ENCODE measurements at regions not wholly inside any gene's neighbourhood (a gene's known extent, or its start where the extent isn't known, plus 50 kb on each side); places are given as distances from the start of the nearest gene placed in this dataset.

DNA sequence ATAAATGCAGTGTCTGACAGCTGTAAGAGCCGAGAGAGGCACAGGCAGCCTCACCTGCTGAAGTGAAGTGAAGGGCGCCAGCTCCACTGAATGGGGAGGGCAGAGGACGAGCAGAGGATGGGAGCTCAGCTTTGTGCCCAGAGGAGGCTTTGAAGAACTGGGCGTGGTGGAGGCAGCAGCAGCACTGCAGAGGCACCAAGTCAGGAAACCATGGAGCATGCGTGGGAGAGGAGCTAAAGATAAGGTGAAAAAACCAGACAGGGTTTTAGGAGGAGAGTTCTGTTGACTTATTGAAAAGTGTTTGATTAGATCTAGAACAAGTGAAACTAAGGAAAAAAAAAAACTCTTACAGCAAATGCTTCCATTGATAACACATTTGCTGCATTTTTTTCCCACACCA lies 216.4 kb downstream of the CXCL12 start:
- H3K27me3 ChIP-seq (ENCODE audit: control insufficient read depth in 3 of 3, insufficient read depth in 3 of 3, low read depth in 1 of 3, low read length in 3 of 3), result no peaks in the 10 kb centered on the region
- no peak overlapping the region for H3K9ac ChIP-seq (ENCODE audit: low read depth, low read length, poor library complexity)
- no peak overlapping the region for H3K23ac ChIP-seq (ENCODE audit: low read depth, low read length, poor library complexity)
- no peak overlapping the region for H3K4me2 ChIP-seq (ENCODE audit: insufficient read depth, low read length, poor library complexity, severe bottlenecking)
- H2AFZ ChIP-seq (ENCODE audit: low read length), result no peak overlapping the region
- H2BK120ac ChIP-seq (ENCODE audit: low read depth, low read length), result no peak overlapping the region
- H3K36me3 ChIP-seq (replicated peaks in 1 of 2; ENCODE audit: control insufficient read depth in 2 of 2, insufficient read depth in 2 of 2, low read length in 2 of 2), result no peaks in the 10 kb centered on the region
- no peak for DNase-seq (ENCODE audit: low spot score)
- H3K4ac ChIP-seq (ENCODE audit: low read length), result no peak overlapping the region
- no peak overlapping the region for H3K14ac ChIP-seq (ENCODE audit: low read length)
- H4K8ac ChIP-seq (ENCODE audit: low read depth, low read length), result no peak overlapping the region
- H3K9me3 ChIP-seq (replicated peaks in 1 of 2; ENCODE audit: control insufficient read depth in 2 of 2, insufficient read depth in 1 of 2, low read depth in 1 of 2, low read length in 2 of 2), result no peaks in the 10 kb centered on the region
- no peaks in the 10 kb centered on the region for H3K79me1 ChIP-seq (ENCODE audit: low read depth, low read length)
- H3K4me3 ChIP-seq (ENCODE audit: low read length in 2 of 2), result no peak overlapping the region
- no peak overlapping the region for H2AK5ac ChIP-seq (ENCODE audit: low read depth, low read length)
- peak overlapping the region; percentile 32 for H3K18ac ChIP-seq (ENCODE audit: low read length)
- no CpG with 5 or more reads among the region's 5 CpGs for WGBS, 2 donors (ENCODE audit: extremely low coverage in 2 of 2, insufficient read length in 2 of 2, insufficient replicate concordance in 1 of 2)
- peaks cover 0 to 5% of the 10 kb centered on the region in 2 donors for H3K4me1 ChIP-seq (ENCODE audit: control insufficient read depth in 2 of 2, insufficient read depth in 1 of 2, low read depth in 1 of 2, low read length in 2 of 2)
- H4K91ac ChIP-seq (ENCODE audit: low read depth, low read length, poor library complexity), result no peak overlapping the region
- no peak overlapping the region for H2BK15ac ChIP-seq (ENCODE audit: low read length)
- H2BK12ac ChIP-seq (ENCODE audit: low read length), result no peak overlapping the region
- no peak overlapping the region for H2BK5ac ChIP-seq (ENCODE audit: low read length)
- H3K27ac ChIP-seq (replicated peaks; ENCODE audit: low read length), result no peak overlapping the region

DNA sequence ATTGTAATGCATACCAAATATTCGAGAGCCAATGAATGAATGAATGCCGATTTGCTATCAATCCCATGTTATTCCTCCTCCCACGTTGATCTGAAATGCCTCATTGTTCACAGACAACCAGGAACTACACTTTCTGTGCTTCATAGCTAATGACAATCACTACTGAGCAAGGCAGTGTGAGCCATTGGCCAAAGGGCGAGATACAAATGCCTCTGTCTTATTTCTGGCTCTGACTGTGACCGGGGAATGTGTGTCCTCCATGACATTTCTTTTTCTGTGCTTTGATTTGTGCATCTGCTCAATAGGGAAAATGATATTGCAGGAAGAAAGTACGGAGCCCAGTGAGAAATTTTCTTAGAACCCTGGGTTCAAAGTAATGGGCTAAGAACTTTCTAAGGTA lies 217.1 kb downstream of the CXCL12 start:
- Histone ChIP-seq H2BK5ac (ENCODE audit: low read length) (no peak overlapping the region), H3K9me3 (replicated peaks in 1 of 2; ENCODE audit: control insufficient read depth in 2 of 2, insufficient read depth in 1 of 2, low read depth in 1 of 2, low read length in 2 of 2) (no peaks in the 10 kb centered on the region), H2AK5ac (ENCODE audit: low read depth, low read length) (no peak overlapping the region), H2AFZ (ENCODE audit: low read length) (no peak overlapping the region), H4K8ac (ENCODE audit: low read depth, low read length) (no peak overlapping the region), H3K4me1 (ENCODE audit: control insufficient read depth in 2 of 2, insufficient read depth in 1 of 2, low read depth in 1 of 2, low read length in 2 of 2) (peaks cover 0 to 5% of the 10 kb centered on the region in 2 donors), H4K91ac (ENCODE audit: low read depth, low read length, poor library complexity) (no peak overlapping the region), H2BK12ac (ENCODE audit: low read length) (no peak overlapping the region), H3K27ac (replicated peaks; ENCODE audit: low read length) (no peak overlapping the region), H3K36me3 (replicated peaks in 1 of 2; ENCODE audit: control insufficient read depth in 2 of 2, insufficient read depth in 2 of 2, low read length in 2 of 2) (no peaks in the 10 kb centered on the region), H3K4ac (ENCODE audit: low read length) (no peak overlapping the region), H3K27me3 (ENCODE audit: control insufficient read depth in 3 of 3, insufficient read depth in 3 of 3, low read depth in 1 of 3, low read length in 3 of 3) (no peaks in the 10 kb centered on the region), H3K79me1 (ENCODE audit: low read depth, low read length) (no peaks in the 10 kb centered on the region), H2BK15ac (ENCODE audit: low read length) (no peak overlapping the region), H3K9ac (ENCODE audit: low read depth, low read length, poor library complexity) (no peak overlapping the region), H3K14ac (ENCODE audit: low read length) (no peak overlapping the region), H2BK120ac (ENCODE audit: low read depth, low read length) (no peak overlapping the region), H3K23ac (ENCODE audit: low read depth, low read length, poor library complexity) (no peak overlapping the region), H3K4me3 (ENCODE audit: low read length in 2 of 2) (no peak overlapping the region), H3K18ac (ENCODE audit: low read length) (no peak overlapping the region), H3K4me2 (ENCODE audit: insufficient read depth, low read length, poor library complexity, severe bottlenecking) (no peak overlapping the region)
- DNase-seq (ENCODE audit: low spot score), result no peak
- WGBS, 2 donors (ENCODE audit: extremely low coverage in 2 of 2, insufficient read length in 2 of 2, insufficient replicate concordance in 1 of 2), result no CpG with 5 or more reads among the region's 6 CpGs

DNA sequence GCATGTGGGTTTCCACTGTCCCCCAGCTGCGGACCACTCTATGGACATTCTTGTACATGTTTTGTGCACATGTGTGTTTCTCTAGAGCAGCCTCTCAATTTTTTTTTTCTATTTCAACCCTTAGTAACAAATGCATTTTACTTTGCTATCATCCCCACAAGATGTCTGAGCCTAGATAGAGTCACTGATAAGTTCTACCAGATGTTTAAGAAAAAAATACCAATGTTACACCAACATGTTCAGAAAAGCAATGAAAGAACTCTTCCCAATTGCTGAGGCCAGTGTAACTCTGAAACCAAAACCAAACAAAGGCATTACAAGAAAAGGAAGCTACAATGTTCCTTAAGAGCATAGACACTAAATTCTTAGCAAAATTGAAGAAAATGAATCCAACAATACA lies 218.5 kb downstream of the CXCL12 start:
- H3K18ac ChIP-seq (ENCODE audit: low read length), result no peak overlapping the region
- H3K4me2 ChIP-seq (ENCODE audit: insufficient read depth, low read length, poor library complexity, severe bottlenecking), result no peak overlapping the region
- H2AK5ac ChIP-seq (ENCODE audit: low read depth, low read length), result no peak overlapping the region
- H4K91ac ChIP-seq (ENCODE audit: low read depth, low read length, poor library complexity), result no peak overlapping the region
- H3K4me3 ChIP-seq (ENCODE audit: low read length in 2 of 2), result no peak overlapping the region
- no peak overlapping the region for H2BK120ac ChIP-seq (ENCODE audit: low read depth, low read length)
- H3K14ac ChIP-seq (ENCODE audit: low read length), result no peak overlapping the region
- no peak overlapping the region for H2AFZ ChIP-seq (ENCODE audit: low read length)
- no peak for DNase-seq (ENCODE audit: low spot score)
- H3K9me3 ChIP-seq (replicated peaks in 1 of 2; ENCODE audit: control insufficient read depth in 2 of 2, insufficient read depth in 1 of 2, low read depth in 1 of 2, low read length in 2 of 2), result no peaks in the 10 kb centered on the region
- WGBS, 2 donors (ENCODE audit: extremely low coverage in 2 of 2, insufficient read length in 2 of 2, insufficient replicate concordance in 1 of 2), result no CpG with 5 or more reads among the region's 1 CpG
- no peaks in the 10 kb centered on the region for H3K79me1 ChIP-seq (ENCODE audit: low read depth, low read length)
- H4K8ac ChIP-seq (ENCODE audit: low read depth, low read length), result no peak overlapping the region
- H3K4me1 ChIP-seq (ENCODE audit: control insufficient read depth in 2 of 2, insufficient read depth in 1 of 2, low read depth in 1 of 2, low read length in 2 of 2), result peaks cover 0 to 3% of the 10 kb centered on the region in 2 donors
- no peak overlapping the region for H3K4ac ChIP-seq (ENCODE audit: low read length)
- no peak overlapping the region for H2BK15ac ChIP-seq (ENCODE audit: low read length)
- H3K36me3 ChIP-seq (replicated peaks in 1 of 2; ENCODE audit: control insufficient read depth in 2 of 2, insufficient read depth in 2 of 2, low read length in 2 of 2), result no peaks in the 10 kb centered on the region
- H2BK12ac ChIP-seq (ENCODE audit: low read length), result no peak overlapping the region
- H3K9ac ChIP-seq (ENCODE audit: low read depth, low read length, poor library complexity), result no peak overlapping the region
- H3K27me3 ChIP-seq (ENCODE audit: control insufficient read depth in 3 of 3, insufficient read depth in 3 of 3, low read depth in 1 of 3, low read length in 3 of 3), result no peaks in the 10 kb centered on the region
- H2BK5ac ChIP-seq (ENCODE audit: low read length), result no peak overlapping the region
- no peak overlapping the region for H3K27ac ChIP-seq (replicated peaks; ENCODE audit: low read length)
- no peak overlapping the region for H3K23ac ChIP-seq (ENCODE audit: low read depth, low read length, poor library complexity)

DNA sequence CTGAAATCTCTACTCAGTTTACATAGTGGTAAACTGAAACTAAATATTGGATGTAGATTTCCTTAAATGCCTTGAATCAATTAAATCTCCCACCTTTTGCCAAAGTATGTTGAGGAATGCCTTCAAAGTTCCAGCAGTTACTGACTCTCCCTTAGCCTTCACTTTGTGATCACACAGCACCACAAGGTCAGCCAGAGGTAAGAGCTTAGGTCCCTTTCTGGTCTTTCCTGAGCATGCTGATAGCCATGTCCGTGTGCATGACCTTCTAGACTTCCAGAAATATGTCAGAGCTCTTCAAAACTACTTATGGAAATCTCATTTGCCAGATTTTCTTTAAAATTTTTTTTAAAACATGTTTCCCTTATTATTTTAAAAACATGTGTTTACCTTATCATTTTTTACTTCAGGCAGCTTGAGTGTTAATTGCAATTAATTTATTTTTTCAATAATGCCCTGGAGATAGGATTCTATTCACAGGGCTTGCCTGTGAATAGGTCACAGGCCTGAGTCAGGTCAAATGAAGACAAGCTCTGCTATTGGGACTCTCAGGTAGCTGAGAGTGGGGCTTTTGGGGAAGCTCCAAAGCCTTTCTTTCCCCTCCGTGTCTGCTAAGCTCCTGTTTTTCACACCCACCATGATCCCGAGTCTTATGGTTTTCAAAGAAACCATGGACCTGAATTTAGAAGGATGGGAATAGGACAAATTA lies 220.5 kb downstream of the CXCL12 start:
- Histone ChIP-seq H3K79me1 (ENCODE audit: low read depth, low read length) (no peaks in the 10 kb centered on the region), H2BK12ac (ENCODE audit: low read length) (no peak overlapping the region), H3K27ac (replicated peaks; ENCODE audit: low read length) (no peak overlapping the region), H3K14ac (ENCODE audit: low read length) (no peak overlapping the region), H3K18ac (ENCODE audit: low read length) (no peak overlapping the region), H2BK15ac (ENCODE audit: low read length) (no peak overlapping the region), H3K9ac (ENCODE audit: low read depth, low read length, poor library complexity) (no peak overlapping the region), H3K27me3 (ENCODE audit: control insufficient read depth in 3 of 3, insufficient read depth in 3 of 3, low read depth in 1 of 3, low read length in 3 of 3) (no peaks in the 10 kb centered on the region), H2BK120ac (ENCODE audit: low read depth, low read length) (no peak overlapping the region), H3K9me3 (replicated peaks in 1 of 2; ENCODE audit: control insufficient read depth in 2 of 2, insufficient read depth in 1 of 2, low read depth in 1 of 2, low read length in 2 of 2) (no peaks in the 10 kb centered on the region), H2AFZ (ENCODE audit: low read length) (no peak overlapping the region), H3K4me3 (ENCODE audit: low read length in 2 of 2) (no peak overlapping the region), H4K91ac (ENCODE audit: low read depth, low read length, poor library complexity) (no peak overlapping the region), H3K4ac (ENCODE audit: low read length) (no peak overlapping the region), H2BK5ac (ENCODE audit: low read length) (no peak overlapping the region), H3K23ac (ENCODE audit: low read depth, low read length, poor library complexity) (no peak overlapping the region), H2AK5ac (ENCODE audit: low read depth, low read length) (no peak overlapping the region), H3K36me3 (replicated peaks in 1 of 2; ENCODE audit: control insufficient read depth in 2 of 2, insufficient read depth in 2 of 2, low read length in 2 of 2) (no peaks in the 10 kb centered on the region), H3K4me2 (ENCODE audit: insufficient read depth, low read length, poor library complexity, severe bottlenecking) (no peak overlapping the region), H3K4me1 (ENCODE audit: control insufficient read depth in 2 of 2, insufficient read depth in 1 of 2, low read depth in 1 of 2, low read length in 2 of 2) (peaks cover 0 to 7% of the 10 kb centered on the region in 2 donors), H4K8ac (ENCODE audit: low read depth, low read length) (no peak overlapping the region)
- no CpG with 5 or more reads among the region's 3 CpGs for WGBS, 2 donors (ENCODE audit: extremely low coverage in 2 of 2, insufficient read length in 2 of 2, insufficient replicate concordance in 1 of 2)
- DNase-seq (ENCODE audit: low spot score), result no peak
